ENCODE measurements at regions not wholly inside any gene's neighbourhood (a gene's known extent, or its start where the extent isn't known, plus 50 kb on each side); places are given as distances from the start of the nearest gene placed in this dataset.

DNA sequence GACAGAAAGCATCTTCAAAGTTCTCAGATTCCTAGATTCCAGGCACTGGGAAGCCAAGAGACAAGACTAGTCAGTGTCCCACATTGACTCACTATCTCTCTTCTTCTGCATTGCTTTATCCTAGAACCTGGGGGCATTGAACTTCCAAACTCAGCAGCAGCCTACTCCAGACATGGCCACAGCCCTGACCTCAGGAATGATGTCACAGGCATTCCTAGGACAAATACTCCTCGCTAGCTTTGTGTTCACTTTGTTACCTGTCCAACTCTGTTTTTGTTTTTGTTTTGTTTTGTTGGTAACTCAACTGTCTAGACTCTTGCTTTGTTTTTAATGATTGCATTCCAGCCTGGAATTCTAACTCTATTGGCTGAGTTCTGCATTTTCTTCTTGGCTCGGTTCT, 449.3 kb upstream of the SPHKAP start:
- no peak for DNase-seq (ENCODE audit: extremely low read depth, insufficient read length)
- Histone ChIP-seq H3K36me3 (ENCODE audit: control insufficient read depth, insufficient read depth, low read length) (no peaks in the 10 kb centered on the region), H3K4me3 (replicated peaks; ENCODE audit: low read depth, low read length) (no peak overlapping the region), H3K27me3 (replicated peaks; ENCODE audit: control insufficient read depth, insufficient read depth, low read length) (no peaks in the 10 kb centered on the region)
- TF ChIP-seq, protein P1, sequence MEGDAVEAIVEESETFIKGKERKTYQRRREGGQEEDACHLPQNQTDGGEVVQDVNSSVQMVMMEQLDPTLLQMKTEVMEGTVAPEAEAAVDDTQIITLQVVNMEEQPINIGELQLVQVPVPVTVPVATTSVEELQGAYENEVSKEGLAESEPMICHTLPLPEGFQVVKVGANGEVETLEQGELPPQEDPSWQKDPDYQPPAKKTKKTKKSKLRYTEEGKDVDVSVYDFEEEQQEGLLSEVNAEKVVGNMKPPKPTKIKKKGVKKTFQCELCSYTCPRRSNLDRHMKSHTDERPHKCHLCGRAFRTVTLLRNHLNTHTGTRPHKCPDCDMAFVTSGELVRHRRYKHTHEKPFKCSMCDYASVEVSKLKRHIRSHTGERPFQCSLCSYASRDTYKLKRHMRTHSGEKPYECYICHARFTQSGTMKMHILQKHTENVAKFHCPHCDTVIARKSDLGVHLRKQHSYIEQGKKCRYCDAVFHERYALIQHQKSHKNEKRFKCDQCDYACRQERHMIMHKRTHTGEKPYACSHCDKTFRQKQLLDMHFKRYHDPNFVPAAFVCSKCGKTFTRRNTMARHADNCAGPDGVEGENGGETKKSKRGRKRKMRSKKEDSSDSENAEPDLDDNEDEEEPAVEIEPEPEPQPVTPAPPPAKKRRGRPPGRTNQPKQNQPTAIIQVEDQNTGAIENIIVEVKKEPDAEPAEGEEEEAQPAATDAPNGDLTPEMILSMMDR (IDR thresholded peaks at IDR 0.05; ENCODE audit: insufficient read depth, low read length, poor library complexity, severe bottlenecking) = no peak

DNA sequence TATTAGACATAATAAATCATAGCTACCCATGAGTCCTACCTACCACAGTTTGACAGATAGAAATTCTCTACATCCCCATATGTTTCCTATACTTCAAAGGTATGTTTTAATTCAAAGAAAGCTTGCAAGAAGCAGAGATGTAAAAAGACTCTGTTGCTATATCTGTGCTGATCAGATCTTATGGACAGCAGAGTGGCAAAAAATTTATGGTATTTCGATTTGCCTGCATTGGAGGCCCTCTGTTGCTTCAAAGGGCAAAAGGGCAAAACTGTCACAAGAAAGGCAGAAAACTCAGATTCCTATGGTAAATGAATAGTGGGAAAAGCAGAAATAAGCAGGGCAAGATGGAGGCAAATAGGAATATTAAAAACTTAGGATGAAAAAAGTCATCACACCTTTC, 447.8 kb upstream of the SPHKAP start:
- Histone ChIP-seq H3K4me3 (replicated peaks; ENCODE audit: low read depth, low read length) (no peak overlapping the region), H3K36me3 (ENCODE audit: control insufficient read depth, insufficient read depth, low read length) (no peaks in the 10 kb centered on the region), H3K27me3 (replicated peaks; ENCODE audit: control insufficient read depth, insufficient read depth, low read length) (no peaks in the 10 kb centered on the region)
- DNase-seq (ENCODE audit: extremely low read depth, insufficient read length) = no peak
- TF ChIP-seq, protein P1 (IDR thresholded peaks at IDR 0.05; ENCODE audit: insufficient read depth, low read length, poor library complexity, severe bottlenecking) = no peak

DNA sequence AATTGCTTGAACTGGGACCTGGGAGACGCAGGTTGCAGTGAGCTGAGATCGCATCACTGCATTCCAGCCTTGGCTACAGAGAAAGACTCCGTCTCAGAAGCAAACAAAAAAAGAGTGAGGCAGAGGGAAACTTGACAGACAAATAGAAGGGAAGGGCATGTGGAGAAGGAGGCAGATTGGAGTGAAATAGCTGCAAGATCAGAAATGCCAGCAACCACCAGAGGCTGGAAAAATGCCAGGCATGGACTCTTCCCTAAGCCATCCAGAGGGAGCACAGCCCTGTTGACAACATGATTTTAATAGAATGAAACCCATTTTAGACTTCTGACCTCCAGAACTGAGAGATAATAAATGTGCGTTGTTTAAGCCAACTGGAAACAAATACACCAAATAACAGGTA, 447.2 kb upstream of the SPHKAP start:
- no peaks in the 10 kb centered on the region for H3K36me3 ChIP-seq (ENCODE audit: control insufficient read depth, insufficient read depth, low read length)
- H3K4me3 ChIP-seq (replicated peaks; ENCODE audit: low read depth, low read length) = no peak overlapping the region
- H3K27me3 ChIP-seq (replicated peaks; ENCODE audit: control insufficient read depth, insufficient read depth, low read length) = no peaks in the 10 kb centered on the region
- DNase-seq (ENCODE audit: extremely low read depth, insufficient read length) = no peak
- TF ChIP-seq, protein P1 (IDR thresholded peaks at IDR 0.05; ENCODE audit: insufficient read depth, low read length, poor library complexity, severe bottlenecking) = no peak

DNA sequence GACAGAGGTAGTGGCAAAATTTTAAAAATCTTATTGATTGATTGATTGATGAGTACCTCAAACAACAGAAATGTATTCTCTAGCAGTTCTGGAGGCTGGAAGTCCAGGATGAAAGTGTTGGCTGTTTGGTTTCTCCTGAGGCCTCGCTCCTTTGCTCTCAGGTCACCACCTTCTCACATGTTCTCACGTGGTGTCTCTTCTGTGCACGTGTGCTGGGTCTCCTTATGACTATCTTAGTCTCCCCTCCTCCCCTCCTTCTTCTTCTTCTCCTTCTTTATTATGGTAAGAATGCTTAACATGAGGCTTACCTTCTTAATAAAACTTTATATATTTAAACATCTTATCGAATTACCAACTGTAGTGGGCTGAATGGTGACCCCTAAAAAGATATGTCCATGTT, 446.0 kb upstream of the SPHKAP start:
- H3K36me3 ChIP-seq (ENCODE audit: control insufficient read depth, insufficient read depth, low read length) = no peaks in the 10 kb centered on the region
- TF ChIP-seq, protein P1 (IDR thresholded peaks at IDR 0.05; ENCODE audit: insufficient read depth, low read length, poor library complexity, severe bottlenecking) = no peak
- H3K4me3 ChIP-seq (replicated peaks; ENCODE audit: low read depth, low read length) = no peak overlapping the region
- no peaks in the 10 kb centered on the region for H3K27me3 ChIP-seq (replicated peaks; ENCODE audit: control insufficient read depth, insufficient read depth, low read length)
- DNase-seq (ENCODE audit: extremely low read depth, insufficient read length) = no peak

DNA sequence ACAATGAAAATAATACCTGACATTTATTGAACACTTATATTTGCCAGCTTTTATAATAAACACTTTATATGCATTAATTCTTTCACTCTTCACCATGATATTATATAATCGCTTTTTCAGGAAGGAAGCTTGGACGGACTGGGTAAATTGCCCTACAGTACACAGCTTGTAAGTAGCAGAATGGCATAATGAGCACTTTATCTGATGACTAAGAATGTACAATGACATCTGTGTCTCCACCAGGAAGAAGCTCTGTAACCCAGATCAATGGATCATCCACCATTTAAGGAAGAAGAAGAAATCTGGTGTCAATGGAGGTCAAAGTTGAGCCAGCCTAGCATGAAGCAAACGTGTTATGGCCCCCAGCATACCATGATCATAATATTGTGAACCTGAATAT, 444.0 kb upstream of the SPHKAP start:
- DNase-seq (ENCODE audit: extremely low read depth, insufficient read length) = no peak
- H3K36me3 ChIP-seq (ENCODE audit: control insufficient read depth, insufficient read depth, low read length) = no peaks in the 10 kb centered on the region
- TF ChIP-seq, protein P1 (IDR thresholded peaks at IDR 0.05; ENCODE audit: insufficient read depth, low read length, poor library complexity, severe bottlenecking) = no peak
- no peaks in the 10 kb centered on the region for H3K27me3 ChIP-seq (replicated peaks; ENCODE audit: control insufficient read depth, insufficient read depth, low read length)
- H3K4me3 ChIP-seq (replicated peaks; ENCODE audit: low read depth, low read length) = no peak overlapping the region

DNA sequence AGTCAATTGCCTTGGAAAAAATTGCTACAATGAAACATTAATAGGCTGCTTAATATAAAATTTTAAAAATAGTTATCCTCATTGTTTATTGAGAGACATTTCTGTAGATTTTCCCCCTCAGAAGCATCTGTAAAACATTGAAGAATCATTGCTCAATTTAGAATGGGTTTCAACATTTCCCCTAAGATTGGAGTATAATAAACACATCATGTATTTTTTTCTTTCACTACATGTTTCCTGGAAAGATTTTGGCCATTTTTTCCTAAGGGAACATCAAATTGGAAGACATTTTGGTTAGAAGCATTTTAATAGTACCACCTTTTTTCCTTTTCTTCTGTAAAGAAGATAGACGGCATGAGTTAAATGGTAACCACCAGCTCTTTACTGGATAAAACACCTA, 443.2 kb upstream of the SPHKAP start:
- TF ChIP-seq, protein P1 (IDR thresholded peaks at IDR 0.05; ENCODE audit: insufficient read depth, low read length, poor library complexity, severe bottlenecking) = no peak
- Histone ChIP-seq H3K4me3 (replicated peaks; ENCODE audit: low read depth, low read length) (no peak overlapping the region), H3K27me3 (replicated peaks; ENCODE audit: control insufficient read depth, insufficient read depth, low read length) (no peaks in the 10 kb centered on the region), H3K36me3 (ENCODE audit: control insufficient read depth, insufficient read depth, low read length) (no peaks in the 10 kb centered on the region)
- DNase-seq (ENCODE audit: extremely low read depth, insufficient read length) = no peak

All from GM06990 (cell line).